HCT116 (cell line): ENCODE measurements at regions not wholly inside any gene's neighbourhood (a gene's known extent, or its start where the extent isn't known, plus 50 kb on each side); places are given as distances from the start of the nearest gene placed in this dataset.
A peak's percentile ranks its signal among the peaks of the same experiment; 100 is the strongest.

Experiments used
- ATAC-seq: fragments of 200-7000 bp; cut with Tn5 transposase; 2 replicates; pipeline ENCODE4 v1.9.1; 2020; ENCODE audit warnings: mild to moderate bottlenecking, moderate library complexity
- BruUV-seq: library from RNA; stranded (reverse); fragments of 400-500 nt; replicated peaks from 2 replicates; lab custom pipeline; 2021; lab: Mats Ljungman, UMichigan
- CTCF ChIA-PET: fragments of 300-600 bp; sonication (Branson Sonifier 250); formaldehyde crosslinking; loops from one replicate; lab custom pipeline; 2021; ENCODE audit warnings: antibody characterized with exemption; lab: Charles Lee
- POLR2A ChIA-PET: fragments of 300-600, 350-600 bp; sonication (Branson Sonifier 250); formaldehyde crosslinking; loops from one replicate; lab custom pipeline; 2021; ENCODE audit warnings: antibody characterized with exemption; lab: Charles Lee
- RAD21 ChIA-PET, 2 experiments: fragments of 300-600 bp; sonication (Branson Sonifier 250); formaldehyde crosslinking; loops; one replicate each; lab custom pipeline; 2023; ENCODE audit warnings: low total read pairs in 2 of 2; ENCODE audit not compliant: uncharacterized antibody in 2 of 2, unreplicated experiment in 2 of 2, low non-redundant PET in 1 of 2; lab: Charles Lee
- DNase-seq: peaks from one replicate; pipeline ENCODE4 v3.0.0-alpha.2; 2010; ENCODE audit warnings: low read depth, low spot score
- H2AFZ ChIP-seq: fragments of 200-600 bp; shearing (Covaris generic), sonication (generic); 2 replicates; pipeline ENCODE4 v1.6.1; 2017; ENCODE audit warnings: low read depth, mixed run types, mixed read lengths, antibody characterized with exemption, low read length; ENCODE audit not compliant: poor library complexity, severe bottlenecking
- H3K27ac ChIP-seq: 2 replicates; pipeline ENCODE4 v1.5.1; 2012; ENCODE audit warnings: low read depth, low read length
- H3K27me3 ChIP-seq: fragments of 200-600 bp; sonication (generic); 2 replicates; pipeline ENCODE4 v1.6.1; 2016; ENCODE audit warnings: mixed run types, low read length, mixed read lengths; ENCODE audit not compliant: insufficient read depth
- H3K36me3 ChIP-seq, 2 experiments: fragments of 200-500 bp in 1 of 2; fragments of 200-600 bp in 1 of 2; sonication (Bioruptor generic) in 1 of 2; sonication (generic) in 1 of 2; 2 replicates each; pipeline versions ENCODE4 v1.5.1 to v1.6.1; 2014 to 2016; ENCODE audit warnings: low read length in 2 of 2, inconsistent platforms in 1 of 2, mixed read lengths in 1 of 2, mixed run types in 1 of 2; ENCODE audit not compliant: insufficient read depth in 2 of 2, control insufficient read depth in 1 of 2
- H3K4me1 ChIP-seq, 2 experiments: fragments of 200-600 bp in 1 of 2; sonication (generic) in 1 of 2; 2 replicates each; pipeline versions ENCODE4 v1.5.1 to v1.6.1; 2012 to 2017; ENCODE audit warnings: low read length in 2 of 2, inconsistent platforms in 1 of 2, mild to moderate bottlenecking in 1 of 2, mixed read lengths in 1 of 2, mixed run types in 1 of 2, moderate library complexity in 1 of 2; ENCODE audit not compliant: insufficient read depth in 2 of 2, control insufficient read depth in 1 of 2
- H3K4me2 ChIP-seq: fragments of 200-600 bp; sonication (generic); 2 replicates; pipeline ENCODE4 v1.6.1; 2017; ENCODE audit warnings: mixed run types, low read length, mixed read lengths
- H3K4me3 ChIP-seq, 2 experiments: fragments of 200-600 bp in 1 of 2; sonication (generic) in 1 of 2; replicated peaks in 1 of 2; 2 replicates each; pipeline ENCODE4 v1.5.1; 2011 to 2016; ENCODE audit warnings: low read length in 2 of 2, control low read depth in 1 of 2, low read depth in 1 of 2, mild to moderate bottlenecking in 1 of 2, mixed read lengths in 1 of 2, mixed run types in 1 of 2
- H3K79me2 ChIP-seq: fragments of 200-600 bp; sonication (generic); 2 replicates; pipeline ENCODE4 v1.6.1; 2017; ENCODE audit warnings: mild to moderate bottlenecking, mixed run types, low read length, moderate library complexity, mixed read lengths; ENCODE audit not compliant: insufficient read depth
- H3K9ac ChIP-seq: fragments of 200-600 bp; sonication (generic); 2 replicates; pipeline ENCODE4 v1.6.1; 2016; ENCODE audit warnings: low read length, mixed read lengths
- H3K9me2 ChIP-seq: fragments of 200-600 bp; sonication (generic), shearing (Covaris generic); 2 replicates; pipeline ENCODE4 v1.6.1; 2017; ENCODE audit warnings: mixed run types, mild to moderate bottlenecking, moderate library complexity; ENCODE audit not compliant: insufficient read depth
- H3K9me3 ChIP-seq, 2 experiments: fragments of 200-500 bp in 1 of 2; fragments of 200-600 bp in 1 of 2; sonication (Bioruptor generic) in 1 of 2; sonication (generic) in 1 of 2; 2 replicates each; pipeline ENCODE4 v1.6.1; 2014 to 2017; ENCODE audit warnings: low read length in 2 of 2, mixed read lengths in 2 of 2, inconsistent platforms in 1 of 2, low read depth in 1 of 2, mild to moderate bottlenecking in 1 of 2, mixed run types in 1 of 2, moderate library complexity in 1 of 2; ENCODE audit not compliant: control insufficient read depth in 1 of 2, insufficient read depth in 1 of 2
- H4K20me1 ChIP-seq: fragments of 200-600 bp; sonication (generic), shearing (Covaris generic); 2 replicates; pipeline ENCODE4 v1.6.1; 2017; ENCODE audit warnings: mixed run types, mild to moderate bottlenecking, moderate library complexity; ENCODE audit not compliant: insufficient read depth
- EGR1 ChIP-seq: IDR thresholded peaks from 2 replicates; pipeline ENCODE4 v1.6.1; 2012; ENCODE audit warnings: low read depth
- POLR2A ChIP-seq: IDR thresholded peaks from 2 replicates; pipeline ENCODE4 v1.7.0; 2011; ENCODE audit warnings: borderline replicate concordance; ENCODE audit not compliant: insufficient read depth, insufficient read length; ENCODE audit errors: extremely low read depth
- TCF7L2 ChIP-seq: IDR thresholded peaks from 2 replicates; pipeline ENCODE4 v1.7.0; 2011; ENCODE audit warnings: borderline replicate concordance, inconsistent platforms; ENCODE audit not compliant: insufficient read depth, insufficient read length; ENCODE audit errors: extremely low read depth
- ZFX ChIP-seq: fragments of 450-650 bp; IDR thresholded peaks from 2 replicates; pipeline ENCODE4 v1.6.1; 2017
- intact Hi-C: fragments of 100-400 bp; cut with micrococcal nuclease; formaldehyde crosslinking; loops from 2 replicates; pipeline ENCODE4 v1.10.0; 2022
- TF ChIP-seq, protein P1 (sequence below): IDR thresholded peaks from 2 replicates; pipeline ENCODE4 v1.6.1; 2012
- TF ChIP-seq, protein P2 (sequence below): IDR thresholded peaks from 2 replicates; pipeline ENCODE4 v1.6.1; 2012

DNA sequence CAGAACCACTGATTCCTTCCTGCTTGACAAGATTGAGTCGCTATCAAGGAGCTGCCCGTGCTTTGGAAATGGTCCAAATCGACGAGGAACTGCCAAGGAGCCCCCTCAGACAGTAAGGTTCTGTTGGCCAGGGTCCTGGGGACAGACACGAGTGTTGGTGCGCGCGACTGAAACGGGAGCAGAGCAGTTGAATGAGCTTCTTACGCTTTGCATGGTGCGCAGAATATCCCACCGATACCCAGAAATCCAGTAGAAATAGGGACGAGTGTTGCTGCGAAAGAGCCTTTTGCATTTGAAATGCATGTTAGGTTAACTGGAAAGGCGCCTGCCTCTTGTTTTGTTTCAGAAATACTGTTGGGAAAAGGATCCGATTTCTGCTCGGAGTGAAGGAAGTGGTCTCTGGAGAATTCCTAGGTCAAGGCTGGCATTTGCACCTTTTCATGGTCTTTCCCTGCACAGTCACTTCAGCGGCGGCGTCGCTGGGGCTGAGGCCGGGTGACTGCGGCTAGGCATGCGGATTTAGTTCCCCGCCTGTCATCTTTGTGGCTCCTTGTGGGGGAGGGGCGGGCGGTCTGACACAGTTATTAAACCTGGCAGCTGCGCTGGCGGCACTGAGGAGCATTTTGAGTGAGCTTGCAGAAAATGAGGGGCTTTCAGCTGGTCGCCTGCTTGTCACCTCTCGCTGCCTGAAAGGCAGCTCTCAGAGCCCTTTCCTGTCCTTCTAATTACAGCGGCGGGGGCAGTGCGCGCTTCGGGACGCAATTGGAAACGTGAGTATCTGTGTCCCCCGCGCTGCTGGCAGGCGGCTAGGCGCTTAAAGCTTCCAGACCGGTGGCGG lies 51.5 kb upstream of the TRIM2 start:
- no peak for DNase-seq
- Histone ChIP-seq H2AFZ (peak overlapping the region; percentile 96), H3K9me2 (no peaks in the 10 kb centered on the region), H3K4me1 (peaks cover 21 to 35% of the 10 kb centered on the region in 2 experiments), H3K27ac (no peak overlapping the region; the same call in 1 of the 2 replicates), H3K9ac (peak overlapping the region; percentile 42), H3K36me3 (no peaks in the 10 kb centered on the region), H3K79me2 (no peaks in the 10 kb centered on the region), H3K27me3 (no peaks in the 10 kb centered on the region), H3K9me3 (no peaks in the 10 kb centered on the region), H3K4me3 (peak overlapping the region; percentile 38 to 67), H4K20me1 (no peaks in the 10 kb centered on the region), H3K4me2 (peak overlapping the region; percentile 98)
- CTCF ChIA-PET = interaction anchor here (1.0 kb wide), 2 partner anchors 10 to 422 kb away, joined by 3 to 4 read pairs; no protein-coding TSS in a partner anchor
- intact Hi-C loops = loop anchor here (2.0 kb wide), 1 partner anchor 52 kb away; the partner anchor contains the start of gene TRIM2
- RAD21 ChIA-PET = interaction anchor here in 1 of 2 experiments (0.8 kb wide), 1 partner anchor 51 kb away, joined by 4 read pairs; the partner anchor contains the start of gene TRIM2
- no TSS peak for BruUV-seq
- peak; percentile 44 for ATAC-seq
- POLR2A ChIA-PET = no interaction called here
- TF ChIP-seq, protein P1, sequence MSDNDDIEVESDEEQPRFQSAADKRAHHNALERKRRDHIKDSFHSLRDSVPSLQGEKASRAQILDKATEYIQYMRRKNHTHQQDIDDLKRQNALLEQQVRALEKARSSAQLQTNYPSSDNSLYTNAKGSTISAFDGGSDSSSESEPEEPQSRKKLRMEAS = peak; percentile 78
- TF ChIP-seq EGR1 = no peak
- TF ChIP-seq, all 23 proteins: peak for 1

DNA sequence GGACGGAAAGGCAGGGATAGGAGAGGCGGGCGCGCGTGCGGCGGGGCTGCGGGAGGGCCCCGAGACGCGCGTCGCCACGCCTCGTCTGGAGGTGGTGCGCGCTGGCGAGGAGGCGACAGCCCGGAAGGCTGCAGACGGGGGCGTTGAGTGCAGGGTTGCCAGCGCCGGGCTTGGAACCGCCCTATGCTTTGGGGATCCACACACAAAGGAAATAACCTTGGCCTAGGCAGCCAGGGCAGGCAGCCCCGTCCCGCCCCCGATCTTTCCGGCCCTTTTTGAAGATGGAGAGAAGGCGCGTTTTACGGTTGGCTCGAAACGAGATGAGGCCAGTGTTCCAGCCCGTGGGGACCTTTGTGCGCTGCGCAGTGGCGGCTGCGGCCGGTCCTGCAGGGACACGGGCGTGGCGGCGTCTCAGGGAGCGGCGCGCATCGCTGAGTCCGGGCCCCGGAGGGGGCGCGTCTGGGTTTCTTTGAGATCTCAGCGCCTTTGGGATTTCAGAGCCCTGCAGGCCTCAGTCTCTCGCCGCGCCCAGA lies 50.8 kb upstream of the TRIM2 start:
- Histone ChIP-seq H3K4me1 (peaks cover 21 to 35% of the 10 kb centered on the region in 2 experiments), H3K9me2 (no peaks in the 10 kb centered on the region), H3K27me3 (no peaks in the 10 kb centered on the region), H3K9ac (peak overlapping the region; percentile 42), H4K20me1 (no peaks in the 10 kb centered on the region), H3K4me2 (peak overlapping the region; percentile 98), H3K27ac (peak overlapping the region; percentile 26; the same call in 1 of the 2 replicates), H3K4me3 (peak overlapping the region; percentile 38 to 67), H3K9me3 (no peaks in the 10 kb centered on the region), H3K36me3 (no peaks in the 10 kb centered on the region), H2AFZ (peak overlapping the region; percentile 96), H3K79me2 (no peaks in the 10 kb centered on the region)
- BruUV-seq = no TSS peak
- TF ChIP-seq ZFX (peak; percentile 47; the same call in 1 of the 2 replicates), TCF7L2 (peak; percentile 69), POLR2A (no peak), EGR1 (peak; percentile 87)
- TF ChIP-seq, protein P2, sequence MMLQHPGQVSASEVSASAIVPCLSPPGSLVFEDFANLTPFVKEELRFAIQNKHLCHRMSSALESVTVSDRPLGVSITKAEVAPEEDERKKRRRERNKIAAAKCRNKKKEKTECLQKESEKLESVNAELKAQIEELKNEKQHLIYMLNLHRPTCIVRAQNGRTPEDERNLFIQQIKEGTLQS = no peak
- ChIA-PET POLR2A (no interaction called here), RAD21 (interaction anchor here in 1 of 2 experiments (0.6 kb wide), 1 partner anchor 163 kb away, joined by 4 read pairs; no protein-coding TSS in a partner anchor), CTCF (interaction anchor here (1.0 kb wide), 2 partner anchors 10 to 421 kb away, joined by 3 to 4 read pairs; no protein-coding TSS in a partner anchor)
- DNase-seq (no peak), ATAC-seq (peak; percentile 83)
- intact Hi-C loops = loop anchor here (2.0 kb wide), 1 partner anchor 51 kb away; the partner anchor contains the start of gene TRIM2
